ENCODE measurements at regions not wholly inside any gene's neighbourhood (a gene's known extent, or its start where the extent isn't known, plus 50 kb on each side); places are given as distances from the start of the nearest gene placed in this dataset.

- H3K36me3 Mint-ChIP-seq (ENCODE audit: low read depth) = no peaks in the 10 kb centered on the region
- H3K4me3 Mint-ChIP-seq = no peak overlapping the region
- no peak for DNase-seq
- no peaks in the 10 kb centered on the region for H3K4me1 Mint-ChIP-seq
- H3K27ac Mint-ChIP-seq = no peak overlapping the region
- peaks cover 2% of the 10 kb centered on the region for H3K27me3 Mint-ChIP-seq
- intact Hi-C loops (cut with micrococcal nuclease) = no loop called here
- H3K9me3 Mint-ChIP-seq = no peaks in the 10 kb centered on the region
Measured at GRCh38 chr9:32326146-32326545, 58.3 kb upstream of the ACO1 start.

GRCh38 chr9:32331240-32331639 is 53.2 kb upstream of the ACO1 start:
- no peak for DNase-seq
- no peaks in the 10 kb centered on the region for H3K9me3 Mint-ChIP-seq
- H3K36me3 Mint-ChIP-seq (ENCODE audit: low read depth) = no peaks in the 10 kb centered on the region
- no peaks in the 10 kb centered on the region for H3K4me1 Mint-ChIP-seq
- H3K27ac Mint-ChIP-seq = no peak overlapping the region
- intact Hi-C loops (cut with micrococcal nuclease) = no loop called here
- H3K4me3 Mint-ChIP-seq = no peak overlapping the region
- H3K27me3 Mint-ChIP-seq = peaks cover 5% of the 10 kb centered on the region

- DNase-seq = no peak
- peaks cover under 1% of the 10 kb centered on the region for H3K4me1 Mint-ChIP-seq
- H3K27ac Mint-ChIP-seq = no peak overlapping the region
- H3K9me3 Mint-ChIP-seq = no peaks in the 10 kb centered on the region
- intact Hi-C loops (cut with micrococcal nuclease) = no loop called here
- H3K27me3 Mint-ChIP-seq = peaks cover 3% of the 10 kb centered on the region
- H3K36me3 Mint-ChIP-seq (ENCODE audit: low read depth) = no peaks in the 10 kb centered on the region
- no peak overlapping the region for H3K4me3 Mint-ChIP-seq
Measured at GRCh38 chr9:32334112-32334511, 50.3 kb upstream of the ACO1 start.
